ENCODE measurements at regions not wholly inside any gene's neighbourhood (a gene's known extent, or its start where the extent isn't known, plus 50 kb on each side); places are given as distances from the start of the nearest gene placed in this dataset.

GRCh38 chr3:117865338-117865737, 1155.8 kb downstream of the TUSC7 start:
- in situ Hi-C loops (cut with MboI) = no loop called here

GRCh38 chr3:117868766-117869165, 1159.2 kb downstream of the TUSC7 start:
- FAIRE-seq (no peak), DNase-seq (ENCODE audit: extremely low read depth in 1 of 4, low spot score in 3 of 4) (no peak), ATAC-seq (no peak)
- intact Hi-C loops (cut with micrococcal nuclease) = no loop called here
- Histone ChIP-seq H3K4me3 (no peak overlapping the region), H3K4me1 (replicated peaks in 1 of 2; ENCODE audit: control insufficient read depth in 2 of 2, insufficient read depth in 2 of 2, low read length in 2 of 2) (no peaks in the 10 kb centered on the region), H3K27ac (ENCODE audit: extremely low read depth, low read depth, low read length) (no peak overlapping the region), H3K9me1 (ENCODE audit: control insufficient read depth, insufficient read depth, low read length) (no peaks in the 10 kb centered on the region), H3K79me2 (ENCODE audit: control insufficient read depth, insufficient read depth, low read length) (no peaks in the 10 kb centered on the region), H3K27me3 (ENCODE audit: control insufficient read depth in 2 of 2, insufficient read depth in 2 of 2, low read length in 2 of 2) (no peaks in the 10 kb centered on the region), H3K9me3 (replicated peaks; ENCODE audit: control insufficient read depth, insufficient read depth, low read depth, low read length) (no peaks in the 10 kb centered on the region), H3K9ac (ENCODE audit: insufficient read depth in 1 of 2, low read depth in 2 of 2, low read length in 2 of 2) (no peak overlapping the region), H2AFZ (ENCODE audit: low read depth, low read length) (no peak overlapping the region), H3K36me3 (ENCODE audit: control insufficient read depth, insufficient read depth, low read length) (no peaks in the 10 kb centered on the region), H4K20me1 (replicated peaks; ENCODE audit: control insufficient read depth, insufficient read depth, low read length) (no peaks in the 10 kb centered on the region), H3K4me2 (ENCODE audit: insufficient read depth, low read length) (no peak overlapping the region)
- 0% methylated on average over 2 of the region's 2 CpGs for WGBS (ENCODE audit: insufficient coverage, low coverage, missing lambda C conversion rate)
- in situ Hi-C loops (cut with MboI) = no loop called here
- POLR2A ChIA-PET = interaction anchor here (0.8 kb wide), 1 partner anchor 9 kb away, joined by 3 read pairs; no protein-coding TSS in a partner anchor
- no TSS peak for BruUV-seq (replicated peaks)
- CTCF ChIA-PET (ENCODE audit: low intra/inter-chr PET ratio) = no interaction called here
- TF ChIP-seq MBD2 (IDR thresholded peaks at IDR 0.05; ENCODE audit: borderline replicate concordance, low read depth) (no peak), ZNF407 (IDR thresholded peaks at IDR 0.05; ENCODE audit: low read depth) (no peak), ZNF277 (CRISPR knock-in tag; IDR thresholded peaks at IDR 0.05; ENCODE audit: borderline replicate concordance) (no peak)

More at GRCh38 chr3:117865338-117865737, 1155.8 kb downstream of the TUSC7 start:
- no TSS peak for BruUV-seq (replicated peaks)
- Histone ChIP-seq H3K4me2 (ENCODE audit: insufficient read depth, low read length) (no peak overlapping the region), H3K4me1 (replicated peaks in 1 of 2; ENCODE audit: control insufficient read depth in 2 of 2, insufficient read depth in 2 of 2, low read length in 2 of 2) (no peaks in the 10 kb centered on the region), H3K27me3 (ENCODE audit: control insufficient read depth in 2 of 2, insufficient read depth in 2 of 2, low read length in 2 of 2) (no peaks in the 10 kb centered on the region), H3K9me1 (ENCODE audit: control insufficient read depth, insufficient read depth, low read length) (no peaks in the 10 kb centered on the region), H2AFZ (ENCODE audit: low read depth, low read length) (no peak overlapping the region), H3K27ac (ENCODE audit: extremely low read depth, low read depth, low read length) (no peak overlapping the region), H3K9ac (ENCODE audit: insufficient read depth in 1 of 2, low read depth in 2 of 2, low read length in 2 of 2) (no peak overlapping the region), H3K9me3 (replicated peaks; ENCODE audit: control insufficient read depth, insufficient read depth, low read depth, low read length) (no peaks in the 10 kb centered on the region), H3K4me3 (no peak overlapping the region), H3K36me3 (ENCODE audit: control insufficient read depth, insufficient read depth, low read length) (no peaks in the 10 kb centered on the region), H4K20me1 (replicated peaks; ENCODE audit: control insufficient read depth, insufficient read depth, low read length) (no peaks in the 10 kb centered on the region), H3K79me2 (ENCODE audit: control insufficient read depth, insufficient read depth, low read length) (no peaks in the 10 kb centered on the region)
- WGBS (ENCODE audit: insufficient coverage, low coverage, missing lambda C conversion rate) = 4% methylated on average over 4 of the region's 4 CpGs
- TF ChIP-seq NEUROD1 (IDR thresholded peaks at IDR 0.05; ENCODE audit: borderline replicate concordance, low read depth, low read length, partially characterized antibody) = no peak
- TF ChIP-seq ZEB2 (IDR thresholded peaks at IDR 0.05) = no peak
- no peak for TF ChIP-seq SMAD4 (CRISPR knock-in tag; conservative IDR thresholded peaks at IDR 0.05)
- ATAC-seq = no peak
- no peak for DNase-seq (ENCODE audit: extremely low read depth in 1 of 4, low spot score in 3 of 4)
- intact Hi-C loops (cut with micrococcal nuclease) = no loop called here
- ChIA-PET POLR2A (no interaction called here), CTCF (ENCODE audit: low intra/inter-chr PET ratio) (no interaction called here)
- no peak for FAIRE-seq

Measured in K562 (cell line).